ENCODE measurements at regions not wholly inside any gene's neighbourhood (a gene's known extent, or its start where the extent isn't known, plus 50 kb on each side); places are given as distances from the start of the nearest gene placed in this dataset.

GRCh38 chr4:32106767-32107166, 1386.6 kb downstream of the PCDH7 start:
- TF ChIP-seq, protein P1, sequence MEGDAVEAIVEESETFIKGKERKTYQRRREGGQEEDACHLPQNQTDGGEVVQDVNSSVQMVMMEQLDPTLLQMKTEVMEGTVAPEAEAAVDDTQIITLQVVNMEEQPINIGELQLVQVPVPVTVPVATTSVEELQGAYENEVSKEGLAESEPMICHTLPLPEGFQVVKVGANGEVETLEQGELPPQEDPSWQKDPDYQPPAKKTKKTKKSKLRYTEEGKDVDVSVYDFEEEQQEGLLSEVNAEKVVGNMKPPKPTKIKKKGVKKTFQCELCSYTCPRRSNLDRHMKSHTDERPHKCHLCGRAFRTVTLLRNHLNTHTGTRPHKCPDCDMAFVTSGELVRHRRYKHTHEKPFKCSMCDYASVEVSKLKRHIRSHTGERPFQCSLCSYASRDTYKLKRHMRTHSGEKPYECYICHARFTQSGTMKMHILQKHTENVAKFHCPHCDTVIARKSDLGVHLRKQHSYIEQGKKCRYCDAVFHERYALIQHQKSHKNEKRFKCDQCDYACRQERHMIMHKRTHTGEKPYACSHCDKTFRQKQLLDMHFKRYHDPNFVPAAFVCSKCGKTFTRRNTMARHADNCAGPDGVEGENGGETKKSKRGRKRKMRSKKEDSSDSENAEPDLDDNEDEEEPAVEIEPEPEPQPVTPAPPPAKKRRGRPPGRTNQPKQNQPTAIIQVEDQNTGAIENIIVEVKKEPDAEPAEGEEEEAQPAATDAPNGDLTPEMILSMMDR (IDR thresholded peaks at IDR 0.05) = no peak
- TF ChIP-seq POLR2A (IDR thresholded peaks at IDR 0.05) = no peak
